GM23338 (cell line): ENCODE measurements at regions not wholly inside any gene's neighbourhood (a gene's known extent, or its start where the extent isn't known, plus 50 kb on each side); places are given as distances from the start of the nearest gene placed in this dataset.

Experiments
- CTCF ChIP-seq, 2 experiments: fragments of 200-600 bp in 1 of 2; sonication (generic) in 1 of 2; conservative IDR thresholded peaks; 2 replicates each; pipeline versions ENCODE4 v1.5.1 to v1.6.1; 2016 to 2017; ENCODE audit warnings: antibody characterized with exemption in 2 of 2, low read depth in 2 of 2, mild to moderate bottlenecking in 2 of 2, moderate library complexity in 1 of 2
- EZH2 ChIP-seq: fragments of 200-600 bp; sonication (generic); IDR thresholded peaks from one replicate; pipeline ENCODE4 v1.8.0; 2017; ENCODE audit warnings: antibody characterized with exemption, mild to moderate bottlenecking, low read depth; ENCODE audit not compliant: unreplicated experiment
- EZH2phosphoT487 ChIP-seq: fragments of 200-600 bp; sonication (generic); IDR thresholded peaks from one replicate; pipeline ENCODE4 v1.8.1; 2018; ENCODE audit warnings: antibody characterized with exemption; ENCODE audit not compliant: unreplicated experiment
- JUNB ChIP-seq: IDR thresholded peaks from one replicate; pipeline ENCODE4 v1.6.1; 2016; ENCODE audit warnings: antibody characterized with exemption; ENCODE audit not compliant: unreplicated experiment
- POLR2AphosphoS5 ChIP-seq: IDR thresholded peaks from 2 replicates; pipeline ENCODE4 v1.6.1; 2016; ENCODE audit warnings: antibody characterized with exemption, low read depth
- REST ChIP-seq: IDR thresholded peaks from one replicate; pipeline ENCODE4 v1.6.1; 2018; ENCODE audit warnings: antibody characterized with exemption; ENCODE audit not compliant: unreplicated experiment
- ZNF462 ChIP-seq: fragments of 250-450 bp; sonication (Bioruptor Pico); IDR thresholded peaks from 2 replicates; pipeline ENCODE4 v1.5.0; 2020; ENCODE audit warnings: mild to moderate bottlenecking, moderate library complexity

- TF ChIP-seq POLR2AphosphoS5 (no peak), CTCF (conservative IDR thresholded peaks at IDR 0.05; ENCODE audit: low read depth in 2 of 2) (no peak), EZH2phosphoT487 (no peak), EZH2 (no peak), JUNB (no peak), ZNF462 (CRISPR knock-in tag) (no peak), REST (no peak)
Measured at GRCh38 chr1:199918196-199918769, 109.2 kb upstream of the NR5A2 start.
